WTC11 (cell line): ENCODE measurements at regions not wholly inside any gene's neighbourhood (a gene's known extent, or its start where the extent isn't known, plus 50 kb on each side); places are given as distances from the start of the nearest gene placed in this dataset.

Experiments
- ATAC-seq: fragments of 200-7000 bp; cut with Tn5 transposase; 2 replicates; pipeline ENCODE4 v1.10.0; 2021; ENCODE audit warnings: mild to moderate bottlenecking, moderate library complexity
- CTCF ChIA-PET: fragments of 300-600 bp; sonication (Branson Sonifier 250); formaldehyde crosslinking; loops from one replicate; lab custom pipeline; 2021; ENCODE audit warnings: antibody characterized with exemption; lab: Charles Lee
- POLR2A ChIA-PET: fragments of 350-600 bp; sonication (Branson Sonifier 250); formaldehyde crosslinking; loops from one replicate; lab custom pipeline; 2021; ENCODE audit warnings: antibody characterized with exemption; lab: Charles Lee
- DNase-seq: peaks from one replicate; pipeline ENCODE4 v3.0.0; 2021; ENCODE audit warnings: low spot score
- H3K27ac Mint-ChIP-seq: 2 replicates; pipeline ENCODE4 v1.8.0; 2021; ENCODE audit warnings: mixed read lengths
- H3K27me3 Mint-ChIP-seq: 2 replicates; pipeline ENCODE4 v1.8.0; 2021; ENCODE audit warnings: low read depth, mild to moderate bottlenecking, moderate library complexity, mixed read lengths
- H3K36me3 Mint-ChIP-seq: 2 replicates; pipeline ENCODE4 v1.8.0; 2021; ENCODE audit warnings: mixed read lengths
- H3K4me1 Mint-ChIP-seq: 2 replicates; pipeline ENCODE4 v1.8.0; 2022; ENCODE audit warnings: mixed read lengths
- H3K4me3 Mint-ChIP-seq: 2 replicates; pipeline ENCODE4 v1.8.0; 2021; ENCODE audit warnings: mild to moderate bottlenecking, moderate library complexity, mixed read lengths
- H3K9me3 Mint-ChIP-seq: 2 replicates; pipeline ENCODE4 v1.8.0; 2021; ENCODE audit warnings: mixed read lengths
- FOXJ3 ChIP-seq: sonication (generic); formaldehyde crosslinking; IDR thresholded peaks from 2 replicates; pipeline ENCODE4 v1.9.0; 2021; ENCODE audit warnings: missing genetic modification reagents, mild to moderate bottlenecking, borderline replicate concordance
- FOXP4 ChIP-seq: sonication (generic); formaldehyde crosslinking; IDR thresholded peaks from 2 replicates; pipeline ENCODE4 v1.8.0; 2022; ENCODE audit warnings: mild to moderate bottlenecking, missing genetic modification reagents
- MXD4 ChIP-seq: fragments of 250-450 bp; sonication (Bioruptor Pico); IDR thresholded peaks from 2 replicates; pipeline ENCODE4 v1.8.0; 2021; ENCODE audit warnings: mild to moderate bottlenecking, moderate library complexity, borderline replicate concordance
- NFATC4 ChIP-seq: fragments of 250-450 bp; sonication (Bioruptor Pico); IDR thresholded peaks from 2 replicates; pipeline ENCODE4 v1.9.0; 2021; ENCODE audit warnings: mild to moderate bottlenecking
- SP1 ChIP-seq: sonication (generic); formaldehyde crosslinking; conservative IDR thresholded peaks from 2 replicates; pipeline ENCODE4 v1.8.1; 2022; ENCODE audit warnings: missing genetic modification reagents
- TP53 ChIP-seq: sonication (generic); formaldehyde crosslinking; IDR thresholded peaks from 2 replicates; pipeline ENCODE4 v1.8.1; 2023; ENCODE audit warnings: mild to moderate bottlenecking, missing genetic modification reagents
- ZNF138 ChIP-seq: sonication (generic); formaldehyde crosslinking; conservative IDR thresholded peaks from 2 replicates; pipeline ENCODE4 v1.8.1; 2022; ENCODE audit warnings: mild to moderate bottlenecking, moderate library complexity, missing genetic modification reagents
- ZNF396 ChIP-seq: fragments of 250-450 bp; sonication (Bioruptor Pico); IDR thresholded peaks from 2 replicates; pipeline ENCODE4 v1.8.0; 2021; ENCODE audit warnings: mild to moderate bottlenecking, moderate library complexity, borderline replicate concordance
- ZNF423 ChIP-seq: fragments of 250-450 bp; sonication (Bioruptor Pico); IDR thresholded peaks from 2 replicates; pipeline ENCODE4 v2.1.2; 2022; ENCODE audit warnings: mild to moderate bottlenecking, moderate library complexity
- TF ChIP-seq, protein P1 (sequence below): sonication (generic); formaldehyde crosslinking; IDR thresholded peaks from 2 replicates; pipeline ENCODE4 v1.8.0; 2022; ENCODE audit warnings: missing genetic modification reagents
- TF ChIP-seq, protein P2 (sequence below): fragments of 250-450 bp; sonication (Bioruptor Pico); IDR thresholded peaks from 2 replicates; pipeline ENCODE4 v1.8.0; 2021; ENCODE audit warnings: mild to moderate bottlenecking
- TF ChIP-seq, protein P3 (sequence below): sonication (generic); formaldehyde crosslinking; IDR thresholded peaks from 2 replicates; pipeline ENCODE4 v1.8.1; 2023; ENCODE audit warnings: mild to moderate bottlenecking, missing genetic modification reagents, borderline replicate concordance
- TF ChIP-seq, protein P4 (sequence below): fragments of 200-600 bp; IDR thresholded peaks from 2 replicates; pipeline ENCODE4 v1.8.0; 2022; ENCODE audit warnings: antibody characterized with exemption

DNA sequence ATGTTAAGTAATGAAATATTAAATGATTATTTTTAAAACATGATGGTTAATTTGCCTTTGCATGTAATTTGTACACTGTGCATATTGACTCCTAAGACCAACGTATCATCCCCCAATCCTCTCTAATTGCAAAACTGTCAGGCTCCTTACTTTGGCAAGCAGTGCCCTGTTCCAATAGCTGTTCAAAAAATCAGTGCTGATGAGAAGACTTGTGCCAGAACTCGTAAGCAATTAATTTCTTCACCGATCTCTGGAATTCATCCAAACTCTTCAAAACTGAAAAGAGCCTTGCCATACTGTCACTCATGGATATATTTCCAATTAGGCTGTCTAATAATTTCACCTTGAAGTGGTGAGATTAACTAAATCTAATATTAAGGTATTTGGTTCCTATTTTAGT is 493.9 kb upstream of the NDST4 start (continued):
- TF ChIP-seq, protein P1, sequence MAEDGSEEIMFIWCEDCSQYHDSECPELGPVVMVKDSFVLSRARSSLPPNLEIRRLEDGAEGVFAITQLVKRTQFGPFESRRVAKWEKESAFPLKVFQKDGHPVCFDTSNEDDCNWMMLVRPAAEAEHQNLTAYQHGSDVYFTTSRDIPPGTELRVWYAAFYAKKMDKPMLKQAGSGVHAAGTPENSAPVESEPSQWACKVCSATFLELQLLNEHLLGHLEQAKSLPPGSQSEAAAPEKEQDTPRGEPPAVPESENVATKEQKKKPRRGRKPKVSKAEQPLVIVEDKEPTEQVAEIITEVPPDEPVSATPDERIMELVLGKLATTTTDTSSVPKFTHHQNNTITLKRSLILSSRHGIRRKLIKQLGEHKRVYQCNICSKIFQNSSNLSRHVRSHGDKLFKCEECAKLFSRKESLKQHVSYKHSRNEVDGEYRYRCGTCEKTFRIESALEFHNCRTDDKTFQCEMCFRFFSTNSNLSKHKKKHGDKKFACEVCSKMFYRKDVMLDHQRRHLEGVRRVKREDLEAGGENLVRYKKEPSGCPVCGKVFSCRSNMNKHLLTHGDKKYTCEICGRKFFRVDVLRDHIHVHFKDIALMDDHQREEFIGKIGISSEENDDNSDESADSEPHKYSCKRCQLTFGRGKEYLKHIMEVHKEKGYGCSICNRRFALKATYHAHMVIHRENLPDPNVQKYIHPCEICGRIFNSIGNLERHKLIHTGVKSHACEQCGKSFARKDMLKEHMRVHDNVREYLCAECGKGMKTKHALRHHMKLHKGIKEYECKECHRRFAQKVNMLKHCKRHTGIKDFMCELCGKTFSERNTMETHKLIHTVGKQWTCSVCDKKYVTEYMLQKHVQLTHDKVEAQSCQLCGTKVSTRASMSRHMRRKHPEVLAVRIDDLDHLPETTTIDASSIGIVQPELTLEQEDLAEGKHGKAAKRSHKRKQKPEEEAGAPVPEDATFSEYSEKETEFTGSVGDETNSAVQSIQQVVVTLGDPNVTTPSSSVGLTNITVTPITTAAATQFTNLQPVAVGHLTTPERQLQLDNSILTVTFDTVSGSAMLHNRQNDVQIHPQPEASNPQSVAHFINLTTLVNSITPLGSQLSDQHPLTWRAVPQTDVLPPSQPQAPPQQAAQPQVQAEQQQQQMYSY: no peak
- TF ChIP-seq FOXP4 (no peak), SP1 (no peak), ZNF396 (CRISPR knock-in tag) (no peak)
- TF ChIP-seq, protein P2, sequence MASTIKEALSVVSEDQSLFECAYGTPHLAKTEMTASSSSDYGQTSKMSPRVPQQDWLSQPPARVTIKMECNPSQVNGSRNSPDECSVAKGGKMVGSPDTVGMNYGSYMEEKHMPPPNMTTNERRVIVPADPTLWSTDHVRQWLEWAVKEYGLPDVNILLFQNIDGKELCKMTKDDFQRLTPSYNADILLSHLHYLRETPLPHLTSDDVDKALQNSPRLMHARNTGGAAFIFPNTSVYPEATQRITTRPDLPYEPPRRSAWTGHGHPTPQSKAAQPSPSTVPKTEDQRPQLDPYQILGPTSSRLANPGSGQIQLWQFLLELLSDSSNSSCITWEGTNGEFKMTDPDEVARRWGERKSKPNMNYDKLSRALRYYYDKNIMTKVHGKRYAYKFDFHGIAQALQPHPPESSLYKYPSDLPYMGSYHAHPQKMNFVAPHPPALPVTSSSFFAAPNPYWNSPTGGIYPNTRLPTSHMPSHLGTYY: no peak

GRCh38 chr4:115596265-115597001 is 483.0 kb upstream of the NDST4 start:
- peaks cover 20% of the 10 kb centered on the region for H3K4me1 Mint-ChIP-seq
- peaks cover 52% of the 10 kb centered on the region for H3K9me3 Mint-ChIP-seq
- H3K27ac Mint-ChIP-seq: peak overlapping the region; percentile 66
- H3K27me3 Mint-ChIP-seq: no peaks in the 10 kb centered on the region
- no peak for DNase-seq
- peaks cover 38% of the 10 kb centered on the region for H3K36me3 Mint-ChIP-seq
- ChIA-PET CTCF (no interaction called here), POLR2A (no interaction called here)
- no peak overlapping the region for H3K4me3 Mint-ChIP-seq
- peak; percentile 97 for ATAC-seq
- TF ChIP-seq MXD4 (CRISPR knock-in tag) (0 out of 2 replicates have a peak, but pooled peaks have one; percentile 2), ZNF138 (no peak), FOXJ3 (CRISPR knock-in tag) (no peak), ZNF423 (CRISPR knock-in tag) (no peak), SP1 (no peak), TP53 (CRISPR knock-in tag) (no peak), NFATC4 (CRISPR knock-in tag) (no peak)
- TF ChIP-seq, protein P2: no peak
- TF ChIP-seq, protein P1: no peak
- TF ChIP-seq, protein P3, sequence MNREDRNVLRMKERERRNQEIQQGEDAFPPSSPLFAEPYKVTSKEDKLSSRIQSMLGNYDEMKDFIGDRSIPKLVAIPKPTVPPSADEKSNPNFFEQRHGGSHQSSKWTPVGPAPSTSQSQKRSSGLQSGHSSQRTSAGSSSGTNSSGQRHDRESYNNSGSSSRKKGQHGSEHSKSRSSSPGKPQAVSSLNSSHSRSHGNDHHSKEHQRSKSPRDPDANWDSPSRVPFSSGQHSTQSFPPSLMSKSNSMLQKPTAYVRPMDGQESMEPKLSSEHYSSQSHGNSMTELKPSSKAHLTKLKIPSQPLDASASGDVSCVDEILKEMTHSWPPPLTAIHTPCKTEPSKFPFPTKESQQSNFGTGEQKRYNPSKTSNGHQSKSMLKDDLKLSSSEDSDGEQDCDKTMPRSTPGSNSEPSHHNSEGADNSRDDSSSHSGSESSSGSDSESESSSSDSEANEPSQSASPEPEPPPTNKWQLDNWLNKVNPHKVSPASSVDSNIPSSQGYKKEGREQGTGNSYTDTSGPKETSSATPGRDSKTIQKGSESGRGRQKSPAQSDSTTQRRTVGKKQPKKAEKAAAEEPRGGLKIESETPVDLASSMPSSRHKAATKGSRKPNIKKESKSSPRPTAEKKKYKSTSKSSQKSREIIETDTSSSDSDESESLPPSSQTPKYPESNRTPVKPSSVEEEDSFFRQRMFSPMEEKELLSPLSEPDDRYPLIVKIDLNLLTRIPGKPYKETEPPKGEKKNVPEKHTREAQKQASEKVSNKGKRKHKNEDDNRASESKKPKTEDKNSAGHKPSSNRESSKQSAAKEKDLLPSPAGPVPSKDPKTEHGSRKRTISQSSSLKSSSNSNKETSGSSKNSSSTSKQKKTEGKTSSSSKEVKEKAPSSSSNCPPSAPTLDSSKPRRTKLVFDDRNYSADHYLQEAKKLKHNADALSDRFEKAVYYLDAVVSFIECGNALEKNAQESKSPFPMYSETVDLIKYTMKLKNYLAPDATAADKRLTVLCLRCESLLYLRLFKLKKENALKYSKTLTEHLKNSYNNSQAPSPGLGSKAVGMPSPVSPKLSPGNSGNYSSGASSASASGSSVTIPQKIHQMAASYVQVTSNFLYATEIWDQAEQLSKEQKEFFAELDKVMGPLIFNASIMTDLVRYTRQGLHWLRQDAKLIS (CRISPR knock-in tag): no peak
- TF ChIP-seq, protein P4, sequence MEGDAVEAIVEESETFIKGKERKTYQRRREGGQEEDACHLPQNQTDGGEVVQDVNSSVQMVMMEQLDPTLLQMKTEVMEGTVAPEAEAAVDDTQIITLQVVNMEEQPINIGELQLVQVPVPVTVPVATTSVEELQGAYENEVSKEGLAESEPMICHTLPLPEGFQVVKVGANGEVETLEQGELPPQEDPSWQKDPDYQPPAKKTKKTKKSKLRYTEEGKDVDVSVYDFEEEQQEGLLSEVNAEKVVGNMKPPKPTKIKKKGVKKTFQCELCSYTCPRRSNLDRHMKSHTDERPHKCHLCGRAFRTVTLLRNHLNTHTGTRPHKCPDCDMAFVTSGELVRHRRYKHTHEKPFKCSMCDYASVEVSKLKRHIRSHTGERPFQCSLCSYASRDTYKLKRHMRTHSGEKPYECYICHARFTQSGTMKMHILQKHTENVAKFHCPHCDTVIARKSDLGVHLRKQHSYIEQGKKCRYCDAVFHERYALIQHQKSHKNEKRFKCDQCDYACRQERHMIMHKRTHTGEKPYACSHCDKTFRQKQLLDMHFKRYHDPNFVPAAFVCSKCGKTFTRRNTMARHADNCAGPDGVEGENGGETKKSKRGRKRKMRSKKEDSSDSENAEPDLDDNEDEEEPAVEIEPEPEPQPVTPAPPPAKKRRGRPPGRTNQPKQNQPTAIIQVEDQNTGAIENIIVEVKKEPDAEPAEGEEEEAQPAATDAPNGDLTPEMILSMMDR: no peak
